ENCODE measurements at regions not wholly inside any gene's neighbourhood (a gene's known extent, or its start where the extent isn't known, plus 50 kb on each side); places are given as distances from the start of the nearest gene placed in this dataset.

DNA sequence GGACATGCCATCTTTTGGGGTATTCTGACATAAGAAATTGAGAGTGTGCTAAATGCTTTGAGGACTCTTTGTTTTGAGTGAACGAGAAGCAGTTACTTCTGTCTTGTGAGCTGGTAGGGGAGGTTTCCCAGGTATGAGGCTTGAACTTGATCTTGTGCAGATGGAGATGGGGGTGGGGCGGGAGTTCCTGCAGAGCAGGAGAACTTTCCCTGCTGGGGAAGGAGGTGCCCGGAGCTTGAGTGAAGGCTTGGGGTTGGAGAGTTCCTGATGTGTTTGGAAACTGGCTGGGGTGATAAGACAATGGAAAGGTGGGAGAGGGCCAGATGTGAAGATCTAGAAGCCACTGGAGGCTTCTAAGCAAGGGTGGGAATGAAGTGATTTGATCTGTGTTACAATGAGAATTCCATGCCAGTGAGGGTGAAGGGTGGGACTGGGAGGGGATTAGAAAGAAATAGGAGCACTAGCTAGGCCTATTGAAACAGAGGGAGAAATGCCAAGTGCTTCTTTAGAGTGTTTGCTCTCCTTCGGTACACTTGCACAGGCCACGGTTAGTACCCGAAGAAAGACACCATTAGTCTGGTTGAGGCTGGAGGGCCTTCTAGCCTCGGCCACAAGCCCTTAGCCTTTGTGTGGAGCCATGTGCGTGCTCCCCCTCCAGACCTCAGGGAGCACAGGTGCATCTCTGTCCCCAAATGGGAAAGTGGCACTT, 103.5 kb upstream of the STOX2 start:
- Histone ChIP-seq H3K4me2 (no peak overlapping the region), H3K27me3 (ENCODE audit: insufficient read depth, low read depth) (no peaks in the 10 kb centered on the region), H2AFZ (no peak overlapping the region), H3K36me3 (ENCODE audit: low read depth) (no peaks in the 10 kb centered on the region), H3F3A (ENCODE audit: insufficient read depth, low read depth) (peaks cover 5% of the 10 kb centered on the region; the same call in 1 of the 2 replicates), H3K9me3 (ENCODE audit: insufficient read depth, low read depth) (no peaks in the 10 kb centered on the region), H3K79me2 (ENCODE audit: low read depth) (no peaks in the 10 kb centered on the region), H3K27ac (no peak overlapping the region), H3K4me3 (no peak overlapping the region), H3K9me2 (ENCODE audit: insufficient read depth) (no peaks in the 10 kb centered on the region), H3K4me1 (replicated peaks; ENCODE audit: insufficient read depth) (peaks cover 5% of the 10 kb centered on the region; the same call in 1 of the 2 replicates), H4K20me1 (ENCODE audit: insufficient read depth) (no peaks in the 10 kb centered on the region)
- no peak for DNase-seq
- ChIA-PET CTCF (no interaction called here), POLR2A (ENCODE audit: unreplicated experiment) (no interaction called here)
- no TSS peak for BruUV-seq (replicated peaks)
- TF ChIP-seq CTCF (conservative IDR thresholded peaks at IDR 0.05) = no peak
- TF ChIP-seq EZH2 (IDR thresholded peaks at IDR 0.05; ENCODE audit: low read depth) = no peak
- intact Hi-C loops (cut with micrococcal nuclease; ENCODE audit: unreplicated experiment) = no loop called here

GRCh38 chr4:183806341-183806740, 98.8 kb upstream of the STOX2 start:
- Histone ChIP-seq H3K4me1 (replicated peaks; ENCODE audit: insufficient read depth) (no peaks in the 10 kb centered on the region), H3K79me2 (ENCODE audit: low read depth) (no peaks in the 10 kb centered on the region), H3K4me2 (no peak overlapping the region), H3K9me3 (ENCODE audit: insufficient read depth, low read depth) (no peaks in the 10 kb centered on the region), H3F3A (ENCODE audit: insufficient read depth, low read depth) (no peaks in the 10 kb centered on the region), H3K36me3 (ENCODE audit: low read depth) (no peaks in the 10 kb centered on the region), H3K27me3 (ENCODE audit: insufficient read depth, low read depth) (no peaks in the 10 kb centered on the region), H3K27ac (no peak overlapping the region), H3K9me2 (ENCODE audit: insufficient read depth) (no peaks in the 10 kb centered on the region), H4K20me1 (ENCODE audit: insufficient read depth) (no peaks in the 10 kb centered on the region), H2AFZ (no peak overlapping the region), H3K4me3 (no peak overlapping the region)
- ChIA-PET CTCF (no interaction called here), POLR2A (ENCODE audit: unreplicated experiment) (no interaction called here)
- BruUV-seq (replicated peaks) = no TSS peak
- no peak for DNase-seq
- no peak for TF ChIP-seq CTCF (conservative IDR thresholded peaks at IDR 0.05)
- intact Hi-C loops (cut with micrococcal nuclease; ENCODE audit: unreplicated experiment) = no loop called here

DNA sequence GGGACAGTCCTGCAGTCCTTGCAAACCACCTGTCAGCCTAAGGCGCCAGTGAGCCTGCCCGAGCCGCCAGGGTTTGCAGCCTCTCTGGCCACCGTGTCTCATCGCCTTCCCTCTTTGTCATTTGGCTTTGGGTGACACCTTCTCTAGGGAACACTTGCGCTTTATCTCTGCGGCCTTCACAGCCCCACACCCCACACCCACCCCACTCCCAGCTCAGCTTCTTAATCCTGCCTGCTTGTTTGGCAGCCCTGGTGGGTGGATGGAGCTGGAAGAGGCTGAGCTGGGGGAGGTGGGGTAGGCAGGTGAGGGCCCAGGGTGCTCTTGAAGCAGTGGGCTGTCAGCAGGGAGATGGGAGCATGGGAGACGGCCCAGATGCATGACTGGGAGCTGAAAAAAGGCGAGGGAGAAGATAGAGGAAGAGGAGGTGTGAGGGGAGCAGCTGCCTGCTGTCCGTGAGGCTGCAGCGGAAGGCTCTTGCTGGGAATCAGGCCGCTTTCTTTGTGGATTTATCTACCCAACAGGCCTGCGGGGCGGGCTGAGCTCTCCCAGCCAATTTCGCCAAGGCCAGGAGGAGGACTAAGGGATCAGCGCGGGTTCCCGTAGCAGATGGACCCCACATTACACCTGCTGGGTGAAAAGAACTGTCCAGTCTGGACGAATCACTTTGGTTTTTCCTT, 97.5 kb upstream of the STOX2 start:
- Histone ChIP-seq H3F3A (ENCODE audit: insufficient read depth, low read depth) (no peaks in the 10 kb centered on the region), H2AFZ (no peak overlapping the region), H3K79me2 (ENCODE audit: low read depth) (no peaks in the 10 kb centered on the region), H3K4me2 (no peak overlapping the region), H3K27me3 (ENCODE audit: insufficient read depth, low read depth) (no peaks in the 10 kb centered on the region), H3K27ac (no peak overlapping the region), H3K4me3 (no peak overlapping the region), H3K36me3 (ENCODE audit: low read depth) (no peaks in the 10 kb centered on the region), H3K9me3 (ENCODE audit: insufficient read depth, low read depth) (no peaks in the 10 kb centered on the region), H3K4me1 (replicated peaks; ENCODE audit: insufficient read depth) (no peaks in the 10 kb centered on the region), H3K9me2 (ENCODE audit: insufficient read depth) (no peaks in the 10 kb centered on the region), H4K20me1 (ENCODE audit: insufficient read depth) (no peaks in the 10 kb centered on the region)
- CTCF ChIA-PET = no interaction called here
- BruUV-seq (replicated peaks) = no TSS peak
- TF ChIP-seq CTCF (conservative IDR thresholded peaks at IDR 0.05) = no peak
- TF ChIP-seq EZH2 (IDR thresholded peaks at IDR 0.05; ENCODE audit: low read depth) = no peak
- POLR2A ChIA-PET (ENCODE audit: unreplicated experiment) = no interaction called here
- intact Hi-C loops (cut with micrococcal nuclease; ENCODE audit: unreplicated experiment) = no loop called here
- DNase-seq = no peak

All from PC-9 (cell line).